NK-92 (cell line): ENCODE measurements at regions not wholly inside any gene's neighbourhood (a gene's known extent, or its start where the extent isn't known, plus 50 kb on each side); places are given as distances from the start of the nearest gene placed in this dataset.

Experiments used
- DNase-seq: peaks from one replicate; lab custom pipeline; 2025; ENCODE audit not compliant: unreplicated experiment; lab: John Stamatoyannopoulos, UW

- DNase-seq = no peak
Observed at GRCh38 chrX:43500246-43500645, 155.9 kb upstream of the MAOA start.

GRCh38 chrX:43500996-43501694 is 155.0 kb upstream of the MAOA start:
- DNase-seq = no peak

GRCh38 chrX:43504394-43504793 is 151.7 kb upstream of the MAOA start:
- DNase-seq = no peak

- no peak for DNase-seq
Observed at GRCh38 chrX:43505769-43506168, 150.3 kb upstream of the MAOA start.

GRCh38 chrX:43508694-43509093 is 147.4 kb upstream of the MAOA start:
- no peak for DNase-seq

- DNase-seq = no peak
Observed at GRCh38 chrX:43510209-43510608, 145.9 kb upstream of the MAOA start.

GRCh38 chrX:43513085-43513484 is 143.0 kb upstream of the MAOA start:
- DNase-seq = no peak

- no peak for DNase-seq
Observed at GRCh38 chrX:43514820-43515219, 141.3 kb upstream of the MAOA start.

- no peak for DNase-seq
Observed at GRCh38 chrX:43522582-43522981, 133.5 kb upstream of the MAOA start.

GRCh38 chrX:43525901-43526610 is 130.0 kb upstream of the MAOA start:
- DNase-seq = no peak

- DNase-seq = no peak
Observed at GRCh38 chrX:43526878-43527277, 129.2 kb upstream of the MAOA start.

GRCh38 chrX:43527801-43528200 is 128.3 kb upstream of the MAOA start:
- no peak for DNase-seq

GRCh38 chrX:43530837-43531236 is 125.3 kb upstream of the MAOA start:
- no peak for DNase-seq

- no peak for DNase-seq
Observed at GRCh38 chrX:43540318-43540717, 115.8 kb upstream of the MAOA start.

GRCh38 chrX:43551590-43551989 is 104.5 kb upstream of the MAOA start:
- DNase-seq = no peak

- DNase-seq = no peak
Observed at GRCh38 chrX:43552156-43552555, 103.9 kb upstream of the MAOA start.

- no peak for DNase-seq
Observed at GRCh38 chrX:43552703-43553102, 103.4 kb upstream of the MAOA start.

GRCh38 chrX:43553257-43553656 is 102.8 kb upstream of the MAOA start:
- DNase-seq = no peak

- no peak for DNase-seq
Observed at GRCh38 chrX:43556207-43556606, 99.9 kb upstream of the MAOA start.

GRCh38 chrX:43557792-43558191 is 98.3 kb upstream of the MAOA start:
- peak; percentile 1 for DNase-seq

GRCh38 chrX:43559644-43560043 is 96.5 kb upstream of the MAOA start:
- DNase-seq = no peak

GRCh38 chrX:43560247-43560946 is 95.7 kb upstream of the MAOA start:
- DNase-seq = no peak
